ENCODE measurements at regions not wholly inside any gene's neighbourhood (a gene's known extent, or its start where the extent isn't known, plus 50 kb on each side); places are given as distances from the start of the nearest gene placed in this dataset.

DNA sequence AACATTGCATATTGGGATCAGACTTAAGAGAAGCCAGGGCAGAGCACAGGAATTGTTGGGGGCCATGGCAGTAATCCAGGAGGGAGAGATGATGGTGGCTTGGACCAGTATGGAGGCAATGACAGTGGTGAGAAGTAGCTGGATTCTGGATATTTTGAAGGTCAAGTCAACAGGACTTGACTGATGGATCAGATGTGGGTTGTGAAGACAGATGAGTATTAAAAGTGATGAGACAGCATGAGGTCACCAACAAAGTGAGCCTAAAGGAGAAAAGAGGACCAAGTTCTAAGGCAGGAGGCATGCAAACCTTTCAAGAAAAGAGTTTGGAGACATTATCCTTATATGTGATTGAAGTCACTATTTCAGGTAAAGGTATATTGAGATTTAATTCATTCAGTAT is 56.6 kb upstream of the TIPARP start:
- TF ChIP-seq CTCF (IDR thresholded peaks at IDR 0.05 in 8 of 11, conservative IDR thresholded peaks at IDR 0.05 in 3 of 11): no peak
- TF ChIP-seq POLR2AphosphoS5 (IDR thresholded peaks at IDR 0.05): no peak
